MG63 (cell line): ENCODE measurements at regions not wholly inside any gene's neighbourhood (a gene's known extent, or its start where the extent isn't known, plus 50 kb on each side); places are given as distances from the start of the nearest gene placed in this dataset.
"Not testable (repeated sequence)": the region's sequence is repeated elsewhere in the genome, so short reads cannot be mapped to it uniquely, and the experiment has no call there.

Source experiments
- DNase-seq: peaks from one replicate; pipeline ENCODE4 v3.0.0-alpha.2; 2020
- H3K27me3 ChIP-seq: fragments of 250-450 bp; sonication (Bioruptor Pico); 2 replicates; pipeline ENCODE4 v1.5.1; 2020; ENCODE audit warnings: mild to moderate bottlenecking, moderate library complexity
- H3K36me3 ChIP-seq: fragments of 250-450 bp; sonication (Bioruptor Pico); 2 replicates; pipeline ENCODE4 v1.5.1; 2020; ENCODE audit warnings: mild to moderate bottlenecking, moderate library complexity
- H3K4me3 ChIP-seq: fragments of 250-450 bp; sonication (Bioruptor Pico); 2 replicates; pipeline ENCODE4 v1.5.1; 2020; ENCODE audit warnings: mild to moderate bottlenecking, moderate library complexity
- H3K9me3 ChIP-seq: fragments of 250-450 bp; sonication (Bioruptor Pico); 2 replicates; pipeline ENCODE4 v1.5.1; 2020; ENCODE audit warnings: mild to moderate bottlenecking, moderate library complexity

- Histone ChIP-seq H3K27me3 (no peaks in the 10 kb centered on the region), H3K9me3 (no peaks in the 10 kb centered on the region), H3K4me3 (no peak overlapping the region), H3K36me3 (no peaks in the 10 kb centered on the region)
- DNase-seq, result no peak
Observed at GRCh38 chr4:186953599-186954260, 230.1 kb upstream of the FAT1 start.

DNA sequence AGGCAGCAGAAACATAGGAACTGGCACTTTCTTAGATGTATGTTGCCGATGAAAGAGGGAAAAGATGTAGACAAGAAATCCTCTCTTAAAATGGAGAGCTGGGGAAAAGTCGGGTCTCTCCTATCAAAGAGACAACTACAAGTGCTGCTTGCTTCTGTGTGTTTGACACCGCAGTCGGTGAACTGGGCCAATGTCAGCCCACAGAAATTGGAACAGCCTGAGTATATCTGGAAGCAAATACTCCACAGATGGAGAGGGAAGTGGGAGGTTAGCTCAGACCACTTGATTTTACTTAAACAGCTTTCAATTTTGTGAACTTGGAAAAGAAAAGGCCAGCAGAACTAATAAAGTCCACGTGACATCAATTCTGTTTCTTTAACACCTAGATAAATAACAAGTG lies 230.9 kb upstream of the FAT1 start:
- no peak for DNase-seq
- Histone ChIP-seq H3K4me3 (no peak overlapping the region), H3K27me3 (no peaks in the 10 kb centered on the region), H3K9me3 (no peaks in the 10 kb centered on the region), H3K36me3 (no peaks in the 10 kb centered on the region)

DNA sequence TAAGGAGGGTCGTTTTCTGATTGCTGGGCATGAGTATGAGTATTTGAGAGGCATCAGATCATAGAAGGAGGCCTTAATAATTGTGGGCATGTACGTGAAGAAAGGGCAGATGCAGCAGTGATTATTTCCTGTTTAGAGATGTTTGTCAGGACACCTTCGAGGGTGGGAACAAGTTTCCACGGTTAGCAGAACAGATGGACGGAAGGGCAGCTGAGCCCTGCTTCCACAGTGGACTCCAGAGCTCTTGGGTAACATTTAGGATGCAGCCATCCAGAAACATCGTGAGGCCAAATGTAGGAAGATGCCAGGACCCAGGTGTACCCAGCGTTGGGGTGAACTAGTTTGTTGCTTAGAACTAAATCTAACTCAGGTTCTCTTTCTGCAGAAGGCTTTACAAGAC lies 231.3 kb upstream of the FAT1 start:
- no peak for DNase-seq
- no peaks in the 10 kb centered on the region for H3K9me3 ChIP-seq
- H3K27me3 ChIP-seq, result no peaks in the 10 kb centered on the region
- H3K36me3 ChIP-seq, result no peaks in the 10 kb centered on the region
- H3K4me3 ChIP-seq, result no peak overlapping the region

DNA sequence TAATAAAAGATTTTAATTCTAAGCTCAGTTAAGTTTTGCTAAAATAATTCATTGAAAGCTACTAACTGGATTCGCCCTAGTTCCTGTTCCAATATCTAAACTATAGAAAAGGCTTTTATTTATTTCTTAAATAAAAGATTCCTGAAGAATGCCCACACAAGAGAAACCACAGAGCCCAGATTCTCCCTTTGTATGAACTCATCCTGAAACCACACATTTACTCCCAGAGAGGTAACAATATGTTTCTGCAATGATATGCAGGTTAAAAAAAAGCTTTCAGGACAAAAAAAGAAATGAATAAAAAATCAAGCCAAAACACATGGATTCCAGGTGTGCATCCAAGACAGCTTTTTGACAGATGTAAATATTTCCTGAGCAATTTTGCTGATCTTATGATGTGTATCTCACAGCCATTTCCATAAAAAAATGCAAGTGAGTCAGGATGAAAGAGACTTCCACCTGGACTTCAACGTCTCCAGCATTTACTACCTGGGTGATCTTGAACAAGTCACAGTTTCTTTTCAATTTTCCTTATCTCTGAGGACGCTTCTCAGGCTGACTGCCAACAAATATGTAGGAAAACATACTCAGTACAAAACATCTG lies 234.4 kb upstream of the FAT1 start:
- no peak overlapping the region for H3K4me3 ChIP-seq
- no peaks in the 10 kb centered on the region for H3K27me3 ChIP-seq
- H3K36me3 ChIP-seq, result no peaks in the 10 kb centered on the region
- H3K9me3 ChIP-seq, result no peaks in the 10 kb centered on the region
- DNase-seq, result no peak

DNA sequence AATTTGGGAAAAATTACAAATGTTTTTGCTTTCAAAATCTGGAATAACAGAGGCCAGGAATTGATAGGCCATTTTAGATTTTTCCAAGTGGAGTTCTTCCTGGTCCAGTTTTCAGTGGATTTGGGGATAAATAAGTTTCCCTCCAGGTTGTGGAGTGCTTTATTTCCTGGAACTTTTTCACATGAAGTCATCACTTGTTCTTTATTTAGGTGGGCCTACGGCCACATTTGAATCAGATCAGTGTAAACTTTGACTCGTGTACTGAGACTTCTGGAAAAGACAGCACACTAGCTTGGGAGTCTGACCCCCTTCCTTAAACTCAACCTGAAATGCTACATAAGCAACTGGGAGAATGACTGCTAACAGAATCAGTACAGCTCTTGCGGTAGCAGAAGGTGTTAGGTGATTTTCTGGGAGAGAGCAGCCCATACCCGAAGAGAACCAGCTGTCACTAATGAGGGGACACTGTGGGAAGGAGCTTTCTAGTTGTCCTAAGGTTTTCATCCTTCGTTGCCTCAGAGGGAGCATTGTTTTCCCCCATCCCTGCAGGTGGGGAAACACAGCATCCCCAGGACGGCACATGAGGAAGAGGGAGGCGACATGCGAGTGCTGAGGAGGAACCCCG lies 235.2 kb upstream of the FAT1 start:
- no peak for DNase-seq
- no peaks in the 10 kb centered on the region for H3K9me3 ChIP-seq
- no peaks in the 10 kb centered on the region for H3K36me3 ChIP-seq
- H3K27me3 ChIP-seq, result no peaks in the 10 kb centered on the region
- H3K4me3 ChIP-seq, result no peak overlapping the region

- Histone ChIP-seq H3K9me3 (no peaks in the 10 kb centered on the region), H3K36me3 (no peaks in the 10 kb centered on the region), H3K27me3 (no peaks in the 10 kb centered on the region), H3K4me3 (peak overlapping the region; percentile 32)
- no peak for DNase-seq
Observed at GRCh38 chr4:186979961-186980745, 256.5 kb upstream of the FAT1 start.

- H3K4me3 ChIP-seq, result no peak overlapping the region
- H3K9me3 ChIP-seq, result no peaks in the 10 kb centered on the region
- no peak for DNase-seq
- no peaks in the 10 kb centered on the region for H3K36me3 ChIP-seq
- H3K27me3 ChIP-seq, result no peaks in the 10 kb centered on the region
Observed at GRCh38 chr4:186981161-186981560, 257.5 kb upstream of the FAT1 start.

DNA sequence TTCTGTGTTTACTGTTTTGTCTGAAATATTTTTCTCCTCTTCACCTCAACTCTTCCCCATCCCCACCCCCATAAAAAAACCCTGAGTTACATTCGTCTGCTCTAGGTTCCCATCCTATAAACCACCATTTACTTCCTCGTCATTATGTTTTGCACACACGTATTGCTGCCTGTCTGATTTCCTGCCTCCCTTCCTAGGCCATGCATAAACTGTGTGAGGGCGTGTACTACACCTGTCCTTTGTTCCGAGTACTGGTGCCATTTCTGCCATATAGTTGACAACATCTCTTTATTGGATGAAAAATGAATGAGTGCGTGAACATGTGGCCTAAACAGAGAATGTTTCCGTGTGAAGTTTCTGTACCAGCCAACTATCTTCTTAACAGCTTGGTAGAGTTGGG lies 258.5 kb upstream of the FAT1 start:
- Histone ChIP-seq H3K36me3 (no peaks in the 10 kb centered on the region), H3K4me3 (no peak overlapping the region), H3K27me3 (no peaks in the 10 kb centered on the region), H3K9me3 (no peaks in the 10 kb centered on the region)
- no peak for DNase-seq

- Histone ChIP-seq H3K4me3 (no peak overlapping the region), H3K9me3 (no peaks in the 10 kb centered on the region), H3K36me3 (no peaks in the 10 kb centered on the region), H3K27me3 (no peaks in the 10 kb centered on the region)
- no peak for DNase-seq
Observed at GRCh38 chr4:186984105-186984644, 260.5 kb upstream of the FAT1 start.

DNA sequence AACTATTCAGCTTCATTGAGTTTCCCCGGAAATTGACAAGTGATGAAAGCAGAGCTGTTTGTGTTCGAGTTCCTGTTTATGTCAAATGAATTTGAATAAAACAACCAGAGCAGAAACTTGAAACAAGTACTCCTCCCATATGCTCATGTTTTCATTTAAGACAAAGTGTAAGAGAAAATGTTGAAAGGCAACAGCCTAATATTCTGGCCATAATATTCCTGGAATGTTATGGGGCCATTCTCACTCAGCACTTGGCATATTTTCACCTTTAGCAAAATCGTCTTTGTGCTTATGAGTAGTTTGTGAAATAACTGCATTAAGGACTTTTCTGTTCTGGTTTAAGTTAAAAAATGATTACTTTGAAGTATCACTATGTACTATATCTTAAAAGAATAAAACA lies 276.0 kb upstream of the FAT1 start:
- no peaks in the 10 kb centered on the region for H3K9me3 ChIP-seq
- no peak for DNase-seq
- H3K4me3 ChIP-seq, result no peak overlapping the region
- no peaks in the 10 kb centered on the region for H3K27me3 ChIP-seq
- no peaks in the 10 kb centered on the region for H3K36me3 ChIP-seq

- Histone ChIP-seq H3K9me3 (no peaks in the 10 kb centered on the region), H3K36me3 (no peaks in the 10 kb centered on the region), H3K27me3 (no peaks in the 10 kb centered on the region), H3K4me3 (no peak overlapping the region)
- DNase-seq, result no peak
Observed at GRCh38 chr4:187000281-187000680, 276.6 kb upstream of the FAT1 start.

- not testable (repeated sequence) for H3K4me3 ChIP-seq, DNase-seq, H3K9me3 ChIP-seq, H3K27me3 ChIP-seq, H3K36me3 ChIP-seq
Observed at GRCh38 chr4:187002133-187002532, 278.5 kb upstream of the FAT1 start.

GRCh38 chr4:187004628-187005027 lies 281.0 kb upstream of the FAT1 start:
- no peak overlapping the region for H3K4me3 ChIP-seq
- no peaks in the 10 kb centered on the region for H3K27me3 ChIP-seq
- DNase-seq, result no peak
- no peaks in the 10 kb centered on the region for H3K9me3 ChIP-seq
- H3K36me3 ChIP-seq, result no peaks in the 10 kb centered on the region

DNA sequence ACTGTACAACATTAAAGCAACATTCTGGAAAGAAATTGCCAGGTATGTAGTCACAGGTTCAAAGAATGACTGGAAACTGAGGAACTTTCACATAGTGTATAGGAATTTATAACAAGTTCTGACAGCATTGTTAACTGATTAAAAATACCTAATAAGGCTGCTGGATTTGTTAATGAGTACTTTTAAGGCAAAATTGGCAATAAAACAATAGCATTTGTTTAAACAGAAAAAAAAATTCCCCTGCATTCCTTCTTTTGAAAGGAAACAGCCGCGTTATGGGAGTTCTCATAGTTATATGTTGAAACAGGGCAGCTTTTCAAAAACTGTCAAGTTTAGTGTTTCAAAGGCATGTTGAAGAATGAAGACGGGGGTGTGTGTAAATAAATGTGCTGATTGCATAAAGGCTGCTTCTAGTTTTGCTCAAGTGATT lies 282.5 kb upstream of the FAT1 start:
- DNase-seq, result no peak
- H3K27me3 ChIP-seq, result no peaks in the 10 kb centered on the region
- H3K36me3 ChIP-seq, result no peaks in the 10 kb centered on the region
- no peaks in the 10 kb centered on the region for H3K9me3 ChIP-seq
- H3K4me3 ChIP-seq, result no peak overlapping the region

DNA sequence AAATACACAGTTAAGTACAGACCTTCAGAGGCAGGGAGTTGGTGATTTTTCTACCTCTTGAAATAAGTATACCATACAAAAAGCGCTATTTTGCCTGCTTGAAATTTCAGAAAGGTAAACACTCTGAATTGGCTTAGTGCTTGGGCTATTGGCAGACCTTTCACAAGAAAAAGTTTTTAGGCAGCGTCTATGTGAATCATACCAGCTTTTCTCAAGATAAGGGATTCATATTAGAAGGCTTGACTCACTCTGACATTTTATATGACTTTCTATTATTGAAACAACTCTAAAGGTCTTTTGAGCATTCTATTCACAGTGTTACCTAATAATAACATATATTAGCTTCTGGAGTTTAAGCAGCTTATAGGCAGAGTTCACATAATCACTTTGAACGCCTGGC lies 286.4 kb upstream of the FAT1 start:
- Histone ChIP-seq H3K4me3 (no peak overlapping the region), H3K9me3 (no peaks in the 10 kb centered on the region), H3K27me3 (no peaks in the 10 kb centered on the region), H3K36me3 (no peaks in the 10 kb centered on the region)
- DNase-seq, result no peak

GRCh38 chr4:187016101-187016500 lies 292.4 kb upstream of the FAT1 start:
- no peaks in the 10 kb centered on the region for H3K9me3 ChIP-seq
- no peak for DNase-seq
- H3K27me3 ChIP-seq, result no peaks in the 10 kb centered on the region
- H3K36me3 ChIP-seq, result no peaks in the 10 kb centered on the region
- H3K4me3 ChIP-seq, result no peak overlapping the region

GRCh38 chr4:187017147-187017546 lies 293.5 kb upstream of the FAT1 start:
- H3K4me3 ChIP-seq, result no peak overlapping the region
- H3K9me3 ChIP-seq, result no peaks in the 10 kb centered on the region
- no peak for DNase-seq
- no peaks in the 10 kb centered on the region for H3K36me3 ChIP-seq
- H3K27me3 ChIP-seq, result no peaks in the 10 kb centered on the region
